Activated CD8-positive, alpha-beta memory T cell treated with anti-CD3 and anti-CD28 coated beads for 48 hours (primary cell): ENCODE measurements at regions not wholly inside any gene's neighbourhood (a gene's known extent, or its start where the extent isn't known, plus 50 kb on each side); places are given as distances from the start of the nearest gene placed in this dataset.

Experiments
- DNase-seq, 3 experiments: peaks; one replicate each; pipeline ENCODE4 v3.0.0-alpha.2; 2020; ENCODE audit warnings: low read depth in 2 of 3, low spot score in 2 of 3

GRCh38 chr6:153790876-153791473 lies 248.1 kb upstream of the OPRM1 start:
- no peak for DNase-seq

GRCh38 chr6:153790048-153790447 lies 249.0 kb upstream of the OPRM1 start:
- DNase-seq: no peak

- no peak for DNase-seq
Measured at GRCh38 chr6:153787341-153787606, 251.8 kb upstream of the OPRM1 start.

GRCh38 chr6:153781306-153781705 lies 257.7 kb upstream of the OPRM1 start:
- no peak for DNase-seq

GRCh38 chr6:153780011-153780410 lies 259.0 kb upstream of the OPRM1 start:
- DNase-seq: no peak

GRCh38 chr6:153778216-153778615 lies 260.8 kb upstream of the OPRM1 start:
- no peak for DNase-seq

- no peak for DNase-seq
Measured at GRCh38 chr6:153771577-153771976, 267.5 kb upstream of the OPRM1 start.

- DNase-seq: no peak
Measured at GRCh38 chr6:153767127-153767526, 271.9 kb upstream of the OPRM1 start.

GRCh38 chr6:153758516-153758915 lies 280.5 kb upstream of the OPRM1 start:
- no peak for DNase-seq

DNA sequence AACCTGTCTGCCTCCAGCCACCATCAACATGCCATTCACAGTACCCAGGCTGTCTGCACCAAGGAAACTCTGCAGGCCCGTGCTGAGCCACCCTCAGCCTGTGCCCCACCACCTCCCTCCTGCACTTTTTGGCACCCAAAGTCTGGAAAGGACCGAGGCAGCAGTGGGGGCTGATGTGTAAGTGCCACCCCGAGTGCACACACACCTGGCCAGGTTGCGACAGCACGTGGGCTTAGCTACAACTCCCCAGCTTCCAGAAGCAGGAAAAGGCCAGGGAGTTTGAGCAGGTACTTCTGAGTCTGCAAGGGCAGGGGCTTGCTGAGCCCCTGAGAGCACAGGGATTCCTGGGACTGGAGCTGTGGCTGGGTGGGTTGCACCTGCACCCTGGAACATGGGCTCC lies 303.3 kb upstream of the OPRM1 start:
- DNase-seq: no peak

DNA sequence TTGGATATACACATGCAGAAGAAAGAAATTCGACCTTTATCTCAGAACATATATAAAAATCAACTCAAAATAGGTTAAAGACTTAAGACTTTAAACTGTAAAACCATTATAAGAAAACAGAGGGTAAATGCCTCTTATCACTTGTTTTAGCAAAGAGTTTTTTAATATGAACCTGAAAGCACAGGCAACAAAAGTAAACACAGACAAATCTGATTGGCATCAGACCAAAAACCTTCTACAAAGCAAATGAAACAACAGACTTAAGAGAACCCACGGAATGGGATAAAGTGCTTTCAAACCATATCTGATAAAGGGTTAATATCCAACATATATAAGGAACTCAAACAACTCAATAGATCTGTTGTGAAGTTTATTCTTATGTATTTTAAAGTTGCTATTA lies 309.9 kb upstream of the OPRM1 start:
- no peak for DNase-seq

DNA sequence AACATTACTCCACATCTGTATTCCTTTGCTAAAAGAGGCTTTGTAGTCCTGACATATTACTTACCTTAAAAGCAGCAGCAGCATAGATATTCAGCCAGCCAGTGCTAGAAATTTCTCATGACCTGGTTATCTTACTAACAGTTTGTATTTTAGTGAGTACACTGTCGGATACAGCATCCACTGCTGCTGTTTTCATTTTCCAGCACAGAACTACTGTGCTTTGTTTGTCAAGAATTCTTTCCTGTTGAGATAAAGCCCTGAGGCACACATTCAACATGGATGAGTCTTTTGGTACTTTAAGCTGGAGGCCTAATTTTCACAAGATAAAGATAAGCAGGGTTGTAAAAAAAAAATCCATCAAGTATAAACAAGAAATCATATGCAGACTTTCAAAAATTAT lies 311.2 kb upstream of the OPRM1 start:
- no peak for DNase-seq

- no peak for DNase-seq
Measured at GRCh38 chr6:153725456-153725855, 313.6 kb upstream of the OPRM1 start.

DNA sequence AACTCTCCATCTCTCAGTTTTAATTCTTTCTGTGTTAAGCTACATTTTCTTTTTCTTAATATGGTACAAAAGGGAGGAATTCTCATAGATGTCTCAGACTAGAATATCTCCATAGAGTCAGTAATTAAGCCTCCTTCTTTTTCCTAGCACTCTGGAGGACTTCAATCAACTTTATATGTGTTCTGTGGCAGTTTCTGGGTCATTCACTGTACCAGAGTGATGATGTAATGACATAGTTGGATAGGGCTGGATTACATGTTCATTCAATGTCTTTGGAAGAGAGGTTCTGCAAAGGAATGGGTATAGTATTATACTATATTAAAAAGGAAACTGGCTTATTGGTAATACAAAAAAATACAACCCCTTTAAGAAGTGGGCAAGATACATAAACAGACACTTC lies 318.3 kb upstream of the OPRM1 start:
- no peak for DNase-seq

DNA sequence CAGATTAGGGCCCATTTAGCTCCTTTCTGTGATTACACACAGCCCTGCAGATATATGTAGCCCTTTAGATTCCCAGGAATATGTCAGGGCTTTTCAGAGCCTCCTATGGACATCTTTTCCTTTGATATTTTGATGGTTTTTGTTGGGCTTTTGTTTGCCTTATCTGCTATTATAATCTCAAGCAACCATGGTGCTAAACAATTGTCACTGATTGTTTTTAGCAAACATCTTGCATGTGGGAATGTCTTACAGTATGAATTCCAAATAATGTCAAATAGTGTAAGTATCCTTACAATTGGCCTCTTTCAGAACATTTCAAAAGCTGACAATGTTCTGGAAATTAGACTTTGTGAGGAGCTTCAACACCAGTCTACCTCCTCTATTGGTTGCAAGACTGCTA lies 333.6 kb upstream of the OPRM1 start:
- DNase-seq: no peak

DNA sequence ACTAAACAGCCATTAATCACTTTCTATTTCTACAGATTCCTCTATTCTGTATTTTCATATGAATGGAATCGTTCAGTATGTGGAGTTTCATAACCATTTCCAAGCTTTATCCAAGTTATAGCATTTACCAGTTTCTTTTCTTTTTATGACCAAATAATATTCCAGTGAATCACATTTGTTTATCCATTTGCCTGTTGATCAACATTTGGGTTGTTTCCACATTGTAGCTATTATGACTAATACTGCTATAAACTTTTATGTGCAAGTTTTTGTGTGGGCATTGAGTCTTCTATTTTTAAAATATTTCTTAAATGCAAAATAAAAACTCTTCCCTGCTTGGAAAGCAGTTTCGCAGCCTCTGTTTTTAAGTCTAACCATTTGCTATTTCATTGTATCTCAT lies 336.4 kb upstream of the OPRM1 start:
- no peak for DNase-seq

GRCh38 chr6:153698637-153699036 lies 340.4 kb upstream of the OPRM1 start:
- DNase-seq: no peak

- DNase-seq: no peak
Measured at GRCh38 chr6:153698001-153698400, 341.0 kb upstream of the OPRM1 start.

- no peak for DNase-seq
Measured at GRCh38 chr6:153677522-153677921, 361.5 kb upstream of the OPRM1 start.

- DNase-seq: no peak
Measured at GRCh38 chr6:153673750-153674149, 365.3 kb upstream of the OPRM1 start.

DNA sequence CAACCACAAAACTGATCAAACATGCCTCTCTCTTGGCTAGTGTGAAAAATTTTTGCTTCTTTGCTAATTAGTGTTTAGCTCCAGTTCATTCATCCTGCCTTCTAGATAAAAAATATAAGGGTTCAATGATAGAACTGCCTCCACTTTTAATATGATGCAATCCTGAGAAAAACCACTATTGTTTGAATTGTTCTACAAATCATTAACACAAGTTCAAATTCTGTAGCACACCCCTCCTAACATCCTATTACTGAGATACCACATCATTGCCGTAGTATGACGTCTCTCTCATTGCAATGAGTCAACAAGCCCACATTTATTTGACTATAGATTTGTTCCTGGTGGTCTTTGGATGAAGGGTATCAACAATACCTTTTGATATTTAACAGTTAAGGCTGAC lies 365.8 kb upstream of the OPRM1 start:
- no peak for DNase-seq

GRCh38 chr6:153670403-153671026 lies 368.5 kb upstream of the OPRM1 start:
- no peak for DNase-seq

DNA sequence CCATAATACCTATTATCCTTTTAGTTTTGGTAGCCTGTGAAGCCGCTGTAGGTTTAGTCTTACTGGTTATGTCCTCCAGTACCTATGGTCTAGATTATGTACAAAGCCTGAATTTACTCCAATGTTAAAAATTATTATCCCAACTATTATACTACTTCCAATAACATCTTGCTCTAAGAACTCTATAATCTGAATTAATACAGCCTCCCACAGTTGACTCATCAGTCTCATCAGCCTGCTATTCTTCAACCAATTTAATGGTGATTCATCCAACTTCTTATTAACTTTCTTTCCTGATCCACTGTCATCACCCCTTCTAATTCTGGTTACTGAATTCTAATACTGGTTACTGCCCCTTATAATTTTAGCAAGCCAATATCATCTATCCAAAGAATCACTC lies 370.3 kb upstream of the OPRM1 start:
- no peak for DNase-seq

GRCh38 chr6:153662982-153663381 lies 376.1 kb upstream of the OPRM1 start:
- DNase-seq: no peak
